Caki2 (cell line): ENCODE measurements at regions not wholly inside any gene's neighbourhood (a gene's known extent, or its start where the extent isn't known, plus 50 kb on each side); places are given as distances from the start of the nearest gene placed in this dataset.
A peak's percentile ranks its signal among the peaks of the same experiment; 100 is the strongest.
"Not testable (repeated sequence)": the region's sequence is repeated elsewhere in the genome, so short reads cannot be mapped to it uniquely, and the experiment has no call there.

ENCODE experiments used
- DNase-seq: peaks from one replicate; pipeline ENCODE4 v3.0.0-alpha.2; 2015; ENCODE audit warnings: low read depth
- in situ Hi-C: cut with HindIII; loops from 2 replicates; pipeline ENCODE4 v1.10.0; 2016; ENCODE audit warnings: low sequenced_read_pairs, low pct_unique_long_range_greater_than_20kb, mixed read lengths

GRCh38 chr3:165716592-165716991 is 120.6 kb downstream of the BCHE start:
- no peak for DNase-seq
- in situ Hi-C loops = no loop called here

- in situ Hi-C loops = no loop called here
Observed at GRCh38 chr3:165713479-165713878, 123.7 kb downstream of the BCHE start.

GRCh38 chr3:165712382-165712781 is 124.8 kb downstream of the BCHE start:
- in situ Hi-C loops = no loop called here
- DNase-seq = no peak

More at GRCh38 chr3:165713479-165713878, 123.7 kb downstream of the BCHE start:
- no peak for DNase-seq

- no peak for DNase-seq
- in situ Hi-C loops = no loop called here
Observed at GRCh38 chr3:165697910-165698309, 139.3 kb downstream of the BCHE start.

- in situ Hi-C loops = no loop called here
- DNase-seq = no peak
Observed at GRCh38 chr3:165696496-165696895, 140.7 kb downstream of the BCHE start.

GRCh38 chr3:165683947-165684346 is 153.3 kb downstream of the BCHE start:
- DNase-seq = no peak
- in situ Hi-C loops = no loop called here

- DNase-seq = no peak
Observed at GRCh38 chr3:165682734-165683133, 154.5 kb downstream of the BCHE start.

GRCh38 chr3:165669967-165670366 is 167.3 kb downstream of the BCHE start:
- in situ Hi-C loops = no loop called here
- DNase-seq = no peak

More at GRCh38 chr3:165682734-165683133, 154.5 kb downstream of the BCHE start:
- in situ Hi-C loops = no loop called here

GRCh38 chr3:165669504-165669903 is 167.7 kb downstream of the BCHE start:
- DNase-seq = no peak
- in situ Hi-C loops = no loop called here

GRCh38 chr3:165667676-165668075 is 169.5 kb downstream of the BCHE start:
- in situ Hi-C loops = no loop called here
- DNase-seq = no peak

GRCh38 chr3:165658027-165658426 is 179.2 kb downstream of the BCHE start:
- DNase-seq = no peak
- in situ Hi-C loops = no loop called here

- in situ Hi-C loops = no loop called here
- DNase-seq = no peak
Observed at GRCh38 chr3:165653130-165653778, 184.0 kb downstream of the BCHE start.

- DNase-seq, in situ Hi-C loops: not testable (repeated sequence)
Observed at GRCh38 chr3:165649282-165649681, 187.9 kb downstream of the BCHE start.

- no peak for DNase-seq
- in situ Hi-C loops = no loop called here
Observed at GRCh38 chr3:165645191-165645590, 192.0 kb downstream of the BCHE start.

GRCh38 chr3:165644331-165644730 is 192.9 kb downstream of the BCHE start:
- DNase-seq = no peak
- in situ Hi-C loops = no loop called here

- in situ Hi-C loops = no loop called here
- no peak for DNase-seq
Observed at GRCh38 chr3:165643425-165643824, 193.8 kb downstream of the BCHE start.

- in situ Hi-C loops = no loop called here
- DNase-seq = peak; percentile 96
Observed at GRCh38 chr3:165642761-165643420, 194.3 kb downstream of the BCHE start.

- no peak for DNase-seq
- in situ Hi-C loops = no loop called here
Observed at GRCh38 chr3:165641569-165642310, 195.5 kb downstream of the BCHE start.

- in situ Hi-C loops = no loop called here
- no peak for DNase-seq
Observed at GRCh38 chr3:165640970-165641369, 196.3 kb downstream of the BCHE start.
